ENCODE measurements at regions not wholly inside any gene's neighbourhood (a gene's known extent, or its start where the extent isn't known, plus 50 kb on each side); places are given as distances from the start of the nearest gene placed in this dataset.

GRCh38 chr11:109798521-109798920 lies 294.7 kb upstream of the ZC3H12C start:
- no peak for TF ChIP-seq CTCF (IDR thresholded peaks at IDR 0.05)
- no peak for TF ChIP-seq POLR2A (IDR thresholded peaks at IDR 0.05)
